ENCODE measurements at regions not wholly inside any gene's neighbourhood (a gene's known extent, or its start where the extent isn't known, plus 50 kb on each side); places are given as distances from the start of the nearest gene placed in this dataset.

GRCh38 chr6:117074672-117075071, 190.7 kb upstream of the VGLL2 start:
- Histone ChIP-seq H3K9ac (ENCODE audit: extremely low read depth, insufficient read length, low read length) (no peak overlapping the region), H4K20me1 (ENCODE audit: control insufficient read depth, insufficient read depth, insufficient read length) (no peaks in the 10 kb centered on the region), H3K4me2 (ENCODE audit: insufficient read depth, insufficient read length, low read length) (no peak overlapping the region), H2AK5ac (ENCODE audit: insufficient read length, low read length) (no peak overlapping the region), H2BK120ac (ENCODE audit: low read depth, low read length, poor library complexity, severe bottlenecking) (no peak overlapping the region), H2AFZ (ENCODE audit: low read length) (no peak overlapping the region), H3K4me1 (ENCODE audit: insufficient read depth, low read length) (no peaks in the 10 kb centered on the region), H3K4ac (ENCODE audit: low read depth, low read length) (no peak overlapping the region), H2BK15ac (ENCODE audit: low read depth, low read length) (no peak overlapping the region), H3K56ac (ENCODE audit: insufficient read length, low read depth, low read length) (no peak overlapping the region), H4K5ac (ENCODE audit: insufficient read length, low read depth, low read length) (no peak overlapping the region), H2BK20ac (ENCODE audit: low read depth, low read length, poor library complexity, severe bottlenecking) (no peak overlapping the region), H4K8ac (replicated peaks; ENCODE audit: insufficient read length, low read depth, low read length) (no peak overlapping the region), H3K18ac (ENCODE audit: insufficient read length, low read depth, low read length) (no peak overlapping the region), H3K79me1 (ENCODE audit: insufficient read depth, low read depth, low read length, poor library complexity, severe bottlenecking) (no peaks in the 10 kb centered on the region), H3K9me3 (ENCODE audit: control insufficient read depth, low read depth, low read length) (no peaks in the 10 kb centered on the region), H3K27ac (ENCODE audit: insufficient read length, low read depth, low read length) (no peak overlapping the region), H3T11ph (ENCODE audit: low read length) (no peak overlapping the region), H2BK5ac (ENCODE audit: insufficient read length, low read length) (no peak overlapping the region), H3K23me2 (ENCODE audit: insufficient read length, low read depth, low read length, poor library complexity, severe bottlenecking) (no peaks in the 10 kb centered on the region), H2BK12ac (ENCODE audit: insufficient read length, low read depth, low read length) (no peak overlapping the region), H3K79me2 (ENCODE audit: insufficient read depth, low read length) (no peaks in the 10 kb centered on the region), H3K14ac (ENCODE audit: insufficient read depth, low read length) (no peak overlapping the region), H3K23ac (ENCODE audit: insufficient read length, low read depth, low read length) (no peak overlapping the region), H3K27me3 (ENCODE audit: insufficient read depth, low read length) (no peaks in the 10 kb centered on the region), H4K91ac (ENCODE audit: insufficient read length, low read depth, low read length) (no peak overlapping the region)
- peaks cover 16 to 24% of the 10 kb centered on the region in 2 experiments for H3K4me1 Mint-ChIP-seq
- H3K9me3 Mint-ChIP-seq: no peaks in the 10 kb centered on the region
- H3K27ac Mint-ChIP-seq: no peak overlapping the region
- H3K27me3 Mint-ChIP-seq (ENCODE audit: low read depth): peaks cover 2% of the 10 kb centered on the region
- no peak overlapping the region for H3K4me3 Mint-ChIP-seq
- H3K36me3 Mint-ChIP-seq (ENCODE audit: insufficient read depth in 1 of 3, low read depth in 3 of 3): no peaks in the 10 kb centered on the region; a peak in 1 of 7 replicates
- no peak for TF ChIP-seq CTCF (conservative IDR thresholded peaks at IDR 0.05)
- DNase-seq: no peak
- no CpG with 5 or more reads among the region's 5 CpGs for WGBS (ENCODE audit: extremely low coverage, insufficient read length, low lambda C conversion rate)
